Panc1 (cell line): ENCODE measurements at regions not wholly inside any gene's neighbourhood (a gene's known extent, or its start where the extent isn't known, plus 50 kb on each side); places are given as distances from the start of the nearest gene placed in this dataset.

Source experiments
- ATAC-seq: fragments of 200-7000 bp; cut with Tn5 transposase; 2 replicates; pipeline ENCODE4 v1.9.1; 2020; ENCODE audit warnings: mild to moderate bottlenecking, moderate library complexity
- BruUV-seq: library from RNA; stranded (reverse); fragments of 400-500 nt; replicated peaks from 2 replicates; lab custom pipeline; 2021; lab: Mats Ljungman, UMichigan
- CTCF ChIA-PET: fragments of 300-600 bp; sonication (Branson Sonifier 250); formaldehyde crosslinking; loops from one replicate; lab custom pipeline; 2022; ENCODE audit warnings: antibody characterized with exemption; lab: Charles Lee
- POLR2A ChIA-PET: fragments of 300-600 bp; sonication (Branson Sonifier 250); formaldehyde crosslinking; loops from one replicate; lab custom pipeline; 2022; ENCODE audit warnings: antibody characterized with exemption; lab: Charles Lee
- DNase-seq: peaks from one replicate; pipeline ENCODE4 v3.0.0-alpha.2; 2010; ENCODE audit warnings: low read depth, low spot score
- H3K27ac ChIP-seq: 2 replicates; pipeline ENCODE4 v1.5.1; 2011; ENCODE audit warnings: mild to moderate bottlenecking, low read length, inconsistent platforms
- H3K27me3 ChIP-seq: fragments of 200-500 bp; sonication (Bioruptor generic); 2 replicates; pipeline ENCODE4 v1.6.0; 2014; ENCODE audit warnings: low read length, inconsistent platforms; ENCODE audit not compliant: control insufficient read depth, insufficient read depth
- H3K36me3 ChIP-seq: fragments of 200-500 bp; sonication (Bioruptor generic); 2 replicates; pipeline ENCODE4 v1.5.1; 2014; ENCODE audit warnings: inconsistent platforms, mild to moderate bottlenecking, low read length, moderate library complexity; ENCODE audit not compliant: control insufficient read depth, insufficient read depth
- H3K4me1 ChIP-seq: 2 replicates; pipeline ENCODE4 v1.5.1; 2011; ENCODE audit warnings: inconsistent platforms, mild to moderate bottlenecking, low read length, moderate library complexity; ENCODE audit not compliant: control insufficient read depth, insufficient read depth
- H3K4me3 ChIP-seq, 2 experiments: 2 replicates each; pipeline ENCODE4 v1.5.1; 2011 to 2012; ENCODE audit warnings: low read depth in 2 of 2, low read length in 2 of 2, mild to moderate bottlenecking in 2 of 2, inconsistent platforms in 1 of 2, moderate library complexity in 1 of 2
- H3K9me3 ChIP-seq: fragments of 200-500 bp; sonication (Bioruptor generic); 2 replicates; pipeline ENCODE4 v1.5.1; 2014; ENCODE audit warnings: low read depth, mild to moderate bottlenecking, inconsistent platforms, low read length, moderate library complexity; ENCODE audit not compliant: control insufficient read depth, insufficient read depth
- POLR2AphosphoS5 ChIP-seq: IDR thresholded peaks from 2 replicates; pipeline ENCODE4 v1.6.1; 2012; ENCODE audit warnings: mild to moderate bottlenecking, low read depth, low read length, moderate library complexity
- REST ChIP-seq, 2 experiments: IDR thresholded peaks; 2 replicates each; pipeline ENCODE4 v1.6.1; 2011 to 2012; ENCODE audit warnings: low read depth in 2 of 2, control low read depth in 1 of 2, low read length in 1 of 2, mild to moderate bottlenecking in 1 of 2, moderate library complexity in 1 of 2; ENCODE audit not compliant: insufficient read depth in 1 of 2
- SIN3A ChIP-seq: IDR thresholded peaks from 2 replicates; pipeline ENCODE4 v1.6.1; 2012; ENCODE audit warnings: low read depth, mild to moderate bottlenecking, low read length, moderate library complexity, borderline replicate concordance; ENCODE audit not compliant: insufficient read depth
- TCF7L2 ChIP-seq: IDR thresholded peaks from 2 replicates; pipeline ENCODE4 v1.6.1; 2011; ENCODE audit warnings: mild to moderate bottlenecking, low read depth, low read length, inconsistent platforms
- in situ Hi-C: cut with HindIII; loops from 2 replicates; pipeline ENCODE4 v1.10.0; 2016; ENCODE audit warnings: low sequenced_read_pairs, low pct_unique_long_range_greater_than_20kb
- intact Hi-C: fragments of 100-400 bp; cut with micrococcal nuclease; formaldehyde crosslinking; loops from one replicate; pipeline ENCODE4 v1.10.0; 2022; ENCODE audit not compliant: unreplicated experiment
- TF ChIP-seq, protein P1 (sequence below): fragments of 450-650 bp; IDR thresholded peaks from 2 replicates; pipeline ENCODE4 v1.5.1; 2017; ENCODE audit warnings: mild to moderate bottlenecking

- no peak overlapping the region for H3K27ac ChIP-seq
- H3K27me3 ChIP-seq = no peaks in the 10 kb centered on the region
- in situ Hi-C loops = no loop called here
- no peak for ATAC-seq
- TF ChIP-seq POLR2AphosphoS5 (no peak), REST (IDR thresholded peaks at IDR 0.05; ENCODE audit: insufficient read depth in 1 of 2, low read depth in 2 of 2, low read length in 1 of 2) (no peak), TCF7L2 (no peak), SIN3A (no peak)
- TF ChIP-seq, protein P1, sequence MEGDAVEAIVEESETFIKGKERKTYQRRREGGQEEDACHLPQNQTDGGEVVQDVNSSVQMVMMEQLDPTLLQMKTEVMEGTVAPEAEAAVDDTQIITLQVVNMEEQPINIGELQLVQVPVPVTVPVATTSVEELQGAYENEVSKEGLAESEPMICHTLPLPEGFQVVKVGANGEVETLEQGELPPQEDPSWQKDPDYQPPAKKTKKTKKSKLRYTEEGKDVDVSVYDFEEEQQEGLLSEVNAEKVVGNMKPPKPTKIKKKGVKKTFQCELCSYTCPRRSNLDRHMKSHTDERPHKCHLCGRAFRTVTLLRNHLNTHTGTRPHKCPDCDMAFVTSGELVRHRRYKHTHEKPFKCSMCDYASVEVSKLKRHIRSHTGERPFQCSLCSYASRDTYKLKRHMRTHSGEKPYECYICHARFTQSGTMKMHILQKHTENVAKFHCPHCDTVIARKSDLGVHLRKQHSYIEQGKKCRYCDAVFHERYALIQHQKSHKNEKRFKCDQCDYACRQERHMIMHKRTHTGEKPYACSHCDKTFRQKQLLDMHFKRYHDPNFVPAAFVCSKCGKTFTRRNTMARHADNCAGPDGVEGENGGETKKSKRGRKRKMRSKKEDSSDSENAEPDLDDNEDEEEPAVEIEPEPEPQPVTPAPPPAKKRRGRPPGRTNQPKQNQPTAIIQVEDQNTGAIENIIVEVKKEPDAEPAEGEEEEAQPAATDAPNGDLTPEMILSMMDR = no peak
- no TSS peak for BruUV-seq
- ChIA-PET CTCF (no interaction called here), POLR2A (no interaction called here)
- no peak for DNase-seq
- H3K9me3 ChIP-seq = no peaks in the 10 kb centered on the region
- H3K4me3 ChIP-seq = no peak overlapping the region
- no peaks in the 10 kb centered on the region for H3K4me1 ChIP-seq
- intact Hi-C loops = no loop called here
- H3K36me3 ChIP-seq = no peaks in the 10 kb centered on the region
Observed at GRCh38 chr9:99447951-99448350, 225.9 kb downstream of the SEC61B start.

GRCh38 chr9:99449726-99450125 is 227.6 kb downstream of the SEC61B start:
- Histone ChIP-seq H3K36me3 (no peaks in the 10 kb centered on the region), H3K27ac (no peak overlapping the region), H3K27me3 (no peaks in the 10 kb centered on the region), H3K4me1 (no peaks in the 10 kb centered on the region), H3K4me3 (no peak overlapping the region), H3K9me3 (no peaks in the 10 kb centered on the region)
- BruUV-seq = no TSS peak
- intact Hi-C loops = no loop called here
- POLR2A ChIA-PET = no interaction called here
- CTCF ChIA-PET = no interaction called here
- TF ChIP-seq, protein P1 = no peak
- TF ChIP-seq SIN3A (no peak), TCF7L2 (no peak), POLR2AphosphoS5 (no peak), REST (IDR thresholded peaks at IDR 0.05; ENCODE audit: insufficient read depth in 1 of 2, low read depth in 2 of 2, low read length in 1 of 2) (no peak)
- DNase-seq (no peak), ATAC-seq (no peak)
- in situ Hi-C loops = no loop called here
